Adrenal gland (tissue), 5 donors: ENCODE measurements at regions not wholly inside any gene's neighbourhood (a gene's known extent, or its start where the extent isn't known, plus 50 kb on each side); places are given as distances from the start of the nearest gene placed in this dataset.

ENCODE experiments used
- POLR2A ChIP-seq, 2 donors: fragments of 450-650 bp; IDR thresholded peaks; one replicate each; pipeline ENCODE4 v1.6.1; 2017; ENCODE audit warnings: antibody characterized with exemption in 2 of 2, mild to moderate bottlenecking in 2 of 2, moderate library complexity in 1 of 2
- TF ChIP-seq, protein P1 (sequence below), 6 experiments: fragments of 450-650 bp in 4 of 6; fragments of 200-600 bp in 2 of 6; sonication (generic) in 1 of 6; IDR thresholded peaks; 1 replicate in 5 of 6; 2 replicates in 1 of 6; pipeline versions ENCODE4 v1.5.1 to v1.8.0; 2016 to 2021; ENCODE audit warnings: antibody characterized with exemption in 6 of 6, mild to moderate bottlenecking in 2 of 6, moderate library complexity in 1 of 6
- donor health status: DM: no; HTN: no; CAD: no.

DNA sequence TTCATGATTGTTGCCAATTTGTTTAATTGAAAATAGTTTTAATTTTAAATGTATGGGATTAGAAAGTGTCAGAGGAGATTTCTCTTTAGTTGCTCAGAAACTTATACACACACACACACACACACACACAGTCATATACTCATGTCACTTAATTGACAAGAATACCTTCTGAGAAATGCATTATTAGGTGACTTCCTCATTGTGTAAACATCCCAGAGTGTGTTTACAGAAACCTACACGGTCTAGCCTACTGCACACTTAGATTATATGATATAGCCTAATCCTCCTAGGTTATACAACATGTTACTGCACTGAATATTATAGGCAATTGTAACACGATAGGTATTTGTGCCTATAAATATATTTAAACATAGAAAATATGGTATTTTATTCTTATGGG lies 1327.4 kb downstream of the FSTL5 start:
- no peak for TF ChIP-seq POLR2A (IDR thresholded peaks at IDR 0.05)
- TF ChIP-seq, protein P1, sequence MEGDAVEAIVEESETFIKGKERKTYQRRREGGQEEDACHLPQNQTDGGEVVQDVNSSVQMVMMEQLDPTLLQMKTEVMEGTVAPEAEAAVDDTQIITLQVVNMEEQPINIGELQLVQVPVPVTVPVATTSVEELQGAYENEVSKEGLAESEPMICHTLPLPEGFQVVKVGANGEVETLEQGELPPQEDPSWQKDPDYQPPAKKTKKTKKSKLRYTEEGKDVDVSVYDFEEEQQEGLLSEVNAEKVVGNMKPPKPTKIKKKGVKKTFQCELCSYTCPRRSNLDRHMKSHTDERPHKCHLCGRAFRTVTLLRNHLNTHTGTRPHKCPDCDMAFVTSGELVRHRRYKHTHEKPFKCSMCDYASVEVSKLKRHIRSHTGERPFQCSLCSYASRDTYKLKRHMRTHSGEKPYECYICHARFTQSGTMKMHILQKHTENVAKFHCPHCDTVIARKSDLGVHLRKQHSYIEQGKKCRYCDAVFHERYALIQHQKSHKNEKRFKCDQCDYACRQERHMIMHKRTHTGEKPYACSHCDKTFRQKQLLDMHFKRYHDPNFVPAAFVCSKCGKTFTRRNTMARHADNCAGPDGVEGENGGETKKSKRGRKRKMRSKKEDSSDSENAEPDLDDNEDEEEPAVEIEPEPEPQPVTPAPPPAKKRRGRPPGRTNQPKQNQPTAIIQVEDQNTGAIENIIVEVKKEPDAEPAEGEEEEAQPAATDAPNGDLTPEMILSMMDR (IDR thresholded peaks at IDR 0.05), result no peak
